GM23338 (cell line): ENCODE measurements at regions not wholly inside any gene's neighbourhood (a gene's known extent, or its start where the extent isn't known, plus 50 kb on each side); places are given as distances from the start of the nearest gene placed in this dataset.

ENCODE experiments used
- ATAC-seq: fragments of 200-7000 bp; cut with Tn5 transposase; 3 replicates; pipeline ENCODE4 v1.9.1; 2020
- DNase-seq: peaks from one replicate; pipeline ENCODE4 v3.0.0-alpha.2; 2015; ENCODE audit warnings: low spot score
- H2AFZ ChIP-seq: fragments of 200-600 bp; sonication (generic); 2 replicates; pipeline ENCODE4 v1.8.0; 2016; ENCODE audit warnings: antibody characterized with exemption, mild to moderate bottlenecking, moderate library complexity
- H3F3A ChIP-seq: fragments of 200-600 bp; sonication (generic); replicated peaks from 2 replicates; pipeline ENCODE4 v1.8.0; 2017; ENCODE audit warnings: antibody characterized with exemption, mixed run types, low read depth
- H3K27ac ChIP-seq: fragments of 200-600 bp; sonication (generic); 2 replicates; pipeline ENCODE4 v1.6.1; 2016; ENCODE audit warnings: low read depth
- H3K27me3 ChIP-seq: fragments of 200-600 bp; sonication (generic); 2 replicates; pipeline ENCODE4 v1.8.0; 2016; ENCODE audit warnings: mild to moderate bottlenecking, mixed run types, moderate library complexity; ENCODE audit not compliant: insufficient read depth
- H3K36me3 ChIP-seq: fragments of 200-600 bp; sonication (generic); 2 replicates; pipeline ENCODE4 v1.8.0; 2016; ENCODE audit warnings: mild to moderate bottlenecking; ENCODE audit not compliant: insufficient read depth
- H3K4me1 ChIP-seq: fragments of 200-600 bp; sonication (generic); 2 replicates; pipeline ENCODE4 v1.8.0; 2016; ENCODE audit warnings: mild to moderate bottlenecking, moderate library complexity; ENCODE audit not compliant: insufficient read depth
- H3K4me2 ChIP-seq: fragments of 200-600 bp; sonication (generic); 2 replicates; pipeline ENCODE4 v1.7.1; 2017; ENCODE audit warnings: mixed run types
- H3K4me3 ChIP-seq: fragments of 200-600 bp; sonication (generic); 2 replicates; pipeline ENCODE4 v1.6.1; 2016; ENCODE audit warnings: mixed run types
- H3K79me2 ChIP-seq: fragments of 200-600 bp; sonication (generic); replicated peaks from 2 replicates; pipeline ENCODE4 v1.8.0; 2017; ENCODE audit warnings: mild to moderate bottlenecking; ENCODE audit not compliant: insufficient read depth
- H3K9me2 ChIP-seq: fragments of 200-600 bp; sonication (generic); 2 replicates; pipeline ENCODE4 v1.8.0; 2017; ENCODE audit not compliant: insufficient read depth
- H4K20me1 ChIP-seq: fragments of 200-600 bp; sonication (generic); replicated peaks from 2 replicates; pipeline ENCODE4 v1.8.0; 2017; ENCODE audit warnings: mild to moderate bottlenecking; ENCODE audit not compliant: insufficient read depth
- H3K27ac Mint-ChIP-seq: 2 replicates; pipeline ENCODE4 v1.8.0; 2020; ENCODE audit warnings: inconsistent platforms, mild to moderate bottlenecking, moderate library complexity, mixed read lengths
- H3K27me3 Mint-ChIP-seq: 3 replicates; pipeline ENCODE4 v1.8.0; 2022; ENCODE audit warnings: low read depth, mild to moderate bottlenecking, moderate library complexity, mixed read lengths, inconsistent platforms; ENCODE audit not compliant: insufficient read depth, poor library complexity
- H3K36me3 Mint-ChIP-seq: 3 replicates; pipeline ENCODE4 v1.8.0; 2021; ENCODE audit warnings: low read depth, mild to moderate bottlenecking, inconsistent platforms, moderate library complexity, mixed read lengths
- H3K4me1 Mint-ChIP-seq: 3 replicates; pipeline ENCODE4 v1.8.0; 2020; ENCODE audit warnings: mild to moderate bottlenecking, inconsistent platforms, mixed read lengths
- H3K4me3 Mint-ChIP-seq: 3 replicates; pipeline ENCODE4 v1.8.0; 2021; ENCODE audit warnings: moderate library complexity, mild to moderate bottlenecking, inconsistent platforms, mixed read lengths
- H3K9me3 Mint-ChIP-seq: 3 replicates; pipeline ENCODE4 v1.8.0; 2020; ENCODE audit warnings: moderate library complexity, mild to moderate bottlenecking, inconsistent platforms, mixed read lengths
- CREB1 ChIP-seq: fragments of 250-450 bp; sonication (Bioruptor Pico); IDR thresholded peaks from 2 replicates; pipeline ENCODE4 v1.5.0; 2020; ENCODE audit warnings: low read depth, mild to moderate bottlenecking, moderate library complexity
- EZH2 ChIP-seq: fragments of 200-600 bp; sonication (generic); IDR thresholded peaks from one replicate; pipeline ENCODE4 v1.8.0; 2017; ENCODE audit warnings: antibody characterized with exemption, mild to moderate bottlenecking, low read depth; ENCODE audit not compliant: unreplicated experiment
- EZH2phosphoT487 ChIP-seq: fragments of 200-600 bp; sonication (generic); IDR thresholded peaks from one replicate; pipeline ENCODE4 v1.8.1; 2018; ENCODE audit warnings: antibody characterized with exemption; ENCODE audit not compliant: unreplicated experiment
- NANOG ChIP-seq: IDR thresholded peaks from 2 replicates; pipeline ENCODE4 v1.6.1; 2016; ENCODE audit warnings: antibody characterized with exemption, borderline replicate concordance
- POLR2AphosphoS5 ChIP-seq: IDR thresholded peaks from 2 replicates; pipeline ENCODE4 v1.6.1; 2016; ENCODE audit warnings: antibody characterized with exemption, low read depth
- STAT1 ChIP-seq: IDR thresholded peaks from one replicate; pipeline ENCODE4 v1.6.1; 2016; ENCODE audit warnings: antibody characterized with exemption; ENCODE audit not compliant: unreplicated experiment
- ZNF114 ChIP-seq: fragments of 250-450 bp; sonication (Bioruptor Pico); IDR thresholded peaks from 2 replicates; pipeline ENCODE4 v1.5.0; 2020; ENCODE audit warnings: mild to moderate bottlenecking, moderate library complexity
- ZNF331 ChIP-seq: fragments of 250-450 bp; sonication (Bioruptor Pico); IDR thresholded peaks from 2 replicates; pipeline ENCODE4 v1.5.0; 2020; ENCODE audit warnings: low read depth, mild to moderate bottlenecking, moderate library complexity
- TF ChIP-seq, protein P1 (sequence below), 2 experiments: fragments of 200-600 bp in 1 of 2; sonication (generic) in 1 of 2; conservative IDR thresholded peaks; 2 replicates each; pipeline versions ENCODE4 v1.5.1 to v1.6.1; 2016 to 2017; ENCODE audit warnings: antibody characterized with exemption in 2 of 2, low read depth in 2 of 2, mild to moderate bottlenecking in 2 of 2, moderate library complexity in 1 of 2
- TF ChIP-seq, protein P2 (sequence below): IDR thresholded peaks from one replicate; pipeline ENCODE4 v1.6.1; 2018; ENCODE audit warnings: antibody characterized with exemption; ENCODE audit not compliant: unreplicated experiment
- TF ChIP-seq, protein P3 (sequence below): IDR thresholded peaks from 2 replicates; pipeline ENCODE4 v1.6.1; 2016; ENCODE audit warnings: antibody characterized with exemption

DNA sequence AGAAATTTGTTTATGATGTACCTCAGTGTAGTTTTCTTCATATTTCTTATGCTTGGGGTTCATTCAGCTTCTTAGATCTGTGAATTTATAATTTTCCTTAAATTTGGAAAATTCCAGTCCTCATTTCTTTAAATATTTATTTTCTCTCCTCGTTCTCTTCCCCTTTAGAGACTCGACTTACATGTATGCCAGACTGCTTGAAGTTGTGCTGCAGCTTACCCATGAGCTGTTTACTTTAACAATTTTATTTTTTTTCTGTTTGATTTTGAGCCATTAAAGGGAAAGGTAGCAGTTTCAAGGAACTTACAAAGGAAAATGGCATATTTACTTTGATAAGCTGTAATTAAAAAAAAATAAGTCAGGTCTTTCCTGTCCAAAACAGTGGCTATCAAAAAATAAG is 123.0 kb upstream of the ZNF32 start:
- no peaks in the 10 kb centered on the region for H3K4me1 Mint-ChIP-seq
- TF ChIP-seq, protein P1, sequence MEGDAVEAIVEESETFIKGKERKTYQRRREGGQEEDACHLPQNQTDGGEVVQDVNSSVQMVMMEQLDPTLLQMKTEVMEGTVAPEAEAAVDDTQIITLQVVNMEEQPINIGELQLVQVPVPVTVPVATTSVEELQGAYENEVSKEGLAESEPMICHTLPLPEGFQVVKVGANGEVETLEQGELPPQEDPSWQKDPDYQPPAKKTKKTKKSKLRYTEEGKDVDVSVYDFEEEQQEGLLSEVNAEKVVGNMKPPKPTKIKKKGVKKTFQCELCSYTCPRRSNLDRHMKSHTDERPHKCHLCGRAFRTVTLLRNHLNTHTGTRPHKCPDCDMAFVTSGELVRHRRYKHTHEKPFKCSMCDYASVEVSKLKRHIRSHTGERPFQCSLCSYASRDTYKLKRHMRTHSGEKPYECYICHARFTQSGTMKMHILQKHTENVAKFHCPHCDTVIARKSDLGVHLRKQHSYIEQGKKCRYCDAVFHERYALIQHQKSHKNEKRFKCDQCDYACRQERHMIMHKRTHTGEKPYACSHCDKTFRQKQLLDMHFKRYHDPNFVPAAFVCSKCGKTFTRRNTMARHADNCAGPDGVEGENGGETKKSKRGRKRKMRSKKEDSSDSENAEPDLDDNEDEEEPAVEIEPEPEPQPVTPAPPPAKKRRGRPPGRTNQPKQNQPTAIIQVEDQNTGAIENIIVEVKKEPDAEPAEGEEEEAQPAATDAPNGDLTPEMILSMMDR (conservative IDR thresholded peaks at IDR 0.05; ENCODE audit: low read depth in 2 of 2) = no peak
- TF ChIP-seq POLR2AphosphoS5 (no peak), ZNF331 (CRISPR knock-in tag) (no peak), EZH2 (no peak), STAT1 (no peak), EZH2phosphoT487 (no peak), CREB1 (CRISPR knock-in tag) (no peak), ZNF114 (CRISPR knock-in tag) (no peak)
- TF ChIP-seq, protein P2, sequence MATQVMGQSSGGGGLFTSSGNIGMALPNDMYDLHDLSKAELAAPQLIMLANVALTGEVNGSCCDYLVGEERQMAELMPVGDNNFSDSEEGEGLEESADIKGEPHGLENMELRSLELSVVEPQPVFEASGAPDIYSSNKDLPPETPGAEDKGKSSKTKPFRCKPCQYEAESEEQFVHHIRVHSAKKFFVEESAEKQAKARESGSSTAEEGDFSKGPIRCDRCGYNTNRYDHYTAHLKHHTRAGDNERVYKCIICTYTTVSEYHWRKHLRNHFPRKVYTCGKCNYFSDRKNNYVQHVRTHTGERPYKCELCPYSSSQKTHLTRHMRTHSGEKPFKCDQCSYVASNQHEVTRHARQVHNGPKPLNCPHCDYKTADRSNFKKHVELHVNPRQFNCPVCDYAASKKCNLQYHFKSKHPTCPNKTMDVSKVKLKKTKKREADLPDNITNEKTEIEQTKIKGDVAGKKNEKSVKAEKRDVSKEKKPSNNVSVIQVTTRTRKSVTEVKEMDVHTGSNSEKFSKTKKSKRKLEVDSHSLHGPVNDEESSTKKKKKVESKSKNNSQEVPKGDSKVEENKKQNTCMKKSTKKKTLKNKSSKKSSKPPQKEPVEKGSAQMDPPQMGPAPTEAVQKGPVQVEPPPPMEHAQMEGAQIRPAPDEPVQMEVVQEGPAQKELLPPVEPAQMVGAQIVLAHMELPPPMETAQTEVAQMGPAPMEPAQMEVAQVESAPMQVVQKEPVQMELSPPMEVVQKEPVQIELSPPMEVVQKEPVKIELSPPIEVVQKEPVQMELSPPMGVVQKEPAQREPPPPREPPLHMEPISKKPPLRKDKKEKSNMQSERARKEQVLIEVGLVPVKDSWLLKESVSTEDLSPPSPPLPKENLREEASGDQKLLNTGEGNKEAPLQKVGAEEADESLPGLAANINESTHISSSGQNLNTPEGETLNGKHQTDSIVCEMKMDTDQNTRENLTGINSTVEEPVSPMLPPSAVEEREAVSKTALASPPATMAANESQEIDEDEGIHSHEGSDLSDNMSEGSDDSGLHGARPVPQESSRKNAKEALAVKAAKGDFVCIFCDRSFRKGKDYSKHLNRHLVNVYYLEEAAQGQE = no peak
- TF ChIP-seq, protein P3, sequence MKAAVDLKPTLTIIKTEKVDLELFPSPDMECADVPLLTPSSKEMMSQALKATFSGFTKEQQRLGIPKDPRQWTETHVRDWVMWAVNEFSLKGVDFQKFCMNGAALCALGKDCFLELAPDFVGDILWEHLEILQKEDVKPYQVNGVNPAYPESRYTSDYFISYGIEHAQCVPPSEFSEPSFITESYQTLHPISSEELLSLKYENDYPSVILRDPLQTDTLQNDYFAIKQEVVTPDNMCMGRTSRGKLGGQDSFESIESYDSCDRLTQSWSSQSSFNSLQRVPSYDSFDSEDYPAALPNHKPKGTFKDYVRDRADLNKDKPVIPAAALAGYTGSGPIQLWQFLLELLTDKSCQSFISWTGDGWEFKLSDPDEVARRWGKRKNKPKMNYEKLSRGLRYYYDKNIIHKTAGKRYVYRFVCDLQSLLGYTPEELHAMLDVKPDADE = no peak
- Histone ChIP-seq H2AFZ (no peak overlapping the region), H3K4me1 (no peaks in the 10 kb centered on the region), H3K4me2 (no peak overlapping the region), H3K4me3 (no peak overlapping the region), H3F3A (no peaks in the 10 kb centered on the region), H3K27ac (no peak overlapping the region), H3K79me2 (no peaks in the 10 kb centered on the region), H3K27me3 (no peaks in the 10 kb centered on the region), H3K9me2 (no peaks in the 10 kb centered on the region; the same call in 1 of the 2 replicates), H4K20me1 (no peaks in the 10 kb centered on the region), H3K36me3 (no peaks in the 10 kb centered on the region)
- H3K27ac Mint-ChIP-seq = no peak overlapping the region
- ATAC-seq (no peak), DNase-seq (no peak)
- no peaks in the 10 kb centered on the region for H3K27me3 Mint-ChIP-seq
- no peak overlapping the region for H3K4me3 Mint-ChIP-seq
- no peaks in the 10 kb centered on the region; the same call in 2 of the 3 replicates for H3K9me3 Mint-ChIP-seq
- no peaks in the 10 kb centered on the region for H3K36me3 Mint-ChIP-seq

DNA sequence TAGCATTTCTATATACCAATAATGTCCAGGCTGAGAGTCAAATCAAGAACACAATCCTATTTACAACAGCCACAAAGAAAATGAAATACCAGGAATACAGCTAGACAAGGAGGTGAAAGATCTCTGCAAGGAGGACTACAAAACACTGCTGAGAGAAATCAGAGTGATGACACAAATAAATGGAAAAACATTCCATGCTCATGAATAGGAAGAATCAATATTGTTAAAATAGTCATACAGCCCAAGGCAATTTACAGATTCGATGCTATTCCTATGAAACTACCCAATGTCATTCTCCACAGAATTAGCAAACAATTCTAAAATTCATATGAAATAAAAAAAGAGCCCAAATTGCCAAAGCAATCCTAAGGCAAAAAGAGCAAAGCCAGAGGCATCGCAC is 116.8 kb upstream of the ZNF32 start:
- no peak for DNase-seq
- Histone ChIP-seq H3K4me3 (no peak overlapping the region), H3K79me2 (no peaks in the 10 kb centered on the region), H3K36me3 (no peaks in the 10 kb centered on the region), H3F3A (no peaks in the 10 kb centered on the region), H3K4me1 (no peaks in the 10 kb centered on the region), H3K27me3 (no peaks in the 10 kb centered on the region), H3K9me2 (no peaks in the 10 kb centered on the region), H2AFZ (no peak overlapping the region), H3K27ac (no peak overlapping the region), H4K20me1 (no peaks in the 10 kb centered on the region), H3K4me2 (no peak overlapping the region)
- Mint-ChIP-seq H3K36me3 (no peaks in the 10 kb centered on the region), H3K9me3 (no peaks in the 10 kb centered on the region), H3K27ac (no peak overlapping the region), H3K4me3 (no peak overlapping the region), H3K27me3 (no peaks in the 10 kb centered on the region), H3K4me1 (no peaks in the 10 kb centered on the region)
- no peak for ATAC-seq
- TF ChIP-seq POLR2AphosphoS5 = no peak
- TF ChIP-seq, protein P3 = no peak
- TF ChIP-seq, protein P1 (conservative IDR thresholded peaks at IDR 0.05; ENCODE audit: low read depth in 2 of 2) = no peak
- TF ChIP-seq NANOG = no peak
- no peak for TF ChIP-seq ZNF114 (CRISPR knock-in tag)
- TF ChIP-seq CREB1 (CRISPR knock-in tag) = no peak
- no peak for TF ChIP-seq STAT1
- no peak for TF ChIP-seq EZH2phosphoT487
- TF ChIP-seq ZNF331 (CRISPR knock-in tag) = no peak
